Lung (tissue), 11 donors: ENCODE measurements at regions not wholly inside any gene's neighbourhood (a gene's known extent, or its start where the extent isn't known, plus 50 kb on each side); places are given as distances from the start of the nearest gene placed in this dataset.

ENCODE experiments used
- ATAC-seq: fragments of 200-7000 bp; cut with Tn5 transposase; one replicate; pipeline ENCODE4 v1.9.1; 2020; ENCODE audit warnings: moderate number of reproducible peaks; ENCODE audit not compliant: insufficient read depth, low FRiP score
- DNase-seq, 3 donors: peaks; one replicate each; pipeline ENCODE4 v3.0.0-alpha.2; 2013 to 2017
- H3K27ac ChIP-seq, 2 donors: one replicate each; pipeline ENCODE4 v1.5.1; 2013; ENCODE audit warnings: mild to moderate bottlenecking in 2 of 2, moderate library complexity in 2 of 2, control low read depth in 1 of 2, inconsistent platforms in 1 of 2, low read depth in 1 of 2, low read length in 1 of 2
- H3K27me3 ChIP-seq, 3 donors: one replicate each; pipeline ENCODE4 v1.5.1; 2013; ENCODE audit warnings: low read length in 2 of 3; ENCODE audit not compliant: control insufficient read depth in 3 of 3, insufficient read depth in 3 of 3
- H3K36me3 ChIP-seq, 4 donors: one replicate each; pipeline ENCODE4 v1.5.1; 2013; ENCODE audit warnings: low read length in 4 of 4, mild to moderate bottlenecking in 1 of 4, moderate library complexity in 1 of 4; ENCODE audit not compliant: control insufficient read depth in 4 of 4, insufficient read depth in 4 of 4
- H3K4me1 ChIP-seq, 5 donors: one replicate each; pipeline ENCODE4 v1.5.1; 2013; ENCODE audit warnings: low read length in 5 of 5, mild to moderate bottlenecking in 2 of 5, moderate library complexity in 1 of 5; ENCODE audit not compliant: control insufficient read depth in 5 of 5, insufficient read depth in 5 of 5
- H3K4me3 ChIP-seq: one replicate; pipeline ENCODE4 v1.5.1; 2013; ENCODE audit warnings: mild to moderate bottlenecking, control low read depth, moderate library complexity
- H3K9ac ChIP-seq, 2 donors: one replicate each; pipeline ENCODE4 v1.5.1; 2013; ENCODE audit warnings: low read length in 2 of 2, control low read depth in 1 of 2; ENCODE audit not compliant: insufficient read depth in 1 of 2
- H3K9me3 ChIP-seq, 4 donors: one replicate each; pipeline ENCODE4 v1.5.1; 2013; ENCODE audit warnings: low read length in 3 of 4, mild to moderate bottlenecking in 1 of 4, moderate library complexity in 1 of 4; ENCODE audit not compliant: control insufficient read depth in 4 of 4, insufficient read depth in 3 of 4
- WGBS, 2 donors: extraction: QIAGEN DNeasy Blood & Tissue Kit; methylation state at CpG; one replicate each; pipeline ENCODE4 v1.1.7; 2013; 5-methylcytosine and 5-hydroxymethylcytosine counted together
- TF ChIP-seq, protein P1 (sequence below): IDR thresholded peaks from 2 replicates; pipeline ENCODE4 v1.5.1; 2012; ENCODE audit warnings: mild to moderate bottlenecking; ENCODE audit errors: control extremely low read depth, extremely low read depth
- donor health status: control.
- donor health status: control.
- donor health status: Bipolar disorder and iron deficiency.
- donor health status: healthy.
- donor health status: DM: yes; HTN: yes; CAD: no.

DNA sequence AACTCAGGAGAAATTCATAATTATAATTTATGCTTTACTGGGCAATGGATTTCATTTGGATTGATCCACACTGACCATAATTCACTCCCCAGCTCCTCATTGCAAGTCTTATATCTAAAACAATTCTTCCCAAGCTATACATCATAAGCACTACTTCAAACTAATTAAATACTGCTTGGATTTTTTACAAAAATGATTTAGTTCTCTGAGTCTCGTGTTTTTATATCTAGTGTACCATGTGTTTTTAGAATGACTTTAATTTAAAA is 443.8 kb downstream of the GPAM start:
- WGBS, 2 donors: 67 to 74% methylated on average over 1 of the region's 1 CpG
- TF ChIP-seq, protein P1, sequence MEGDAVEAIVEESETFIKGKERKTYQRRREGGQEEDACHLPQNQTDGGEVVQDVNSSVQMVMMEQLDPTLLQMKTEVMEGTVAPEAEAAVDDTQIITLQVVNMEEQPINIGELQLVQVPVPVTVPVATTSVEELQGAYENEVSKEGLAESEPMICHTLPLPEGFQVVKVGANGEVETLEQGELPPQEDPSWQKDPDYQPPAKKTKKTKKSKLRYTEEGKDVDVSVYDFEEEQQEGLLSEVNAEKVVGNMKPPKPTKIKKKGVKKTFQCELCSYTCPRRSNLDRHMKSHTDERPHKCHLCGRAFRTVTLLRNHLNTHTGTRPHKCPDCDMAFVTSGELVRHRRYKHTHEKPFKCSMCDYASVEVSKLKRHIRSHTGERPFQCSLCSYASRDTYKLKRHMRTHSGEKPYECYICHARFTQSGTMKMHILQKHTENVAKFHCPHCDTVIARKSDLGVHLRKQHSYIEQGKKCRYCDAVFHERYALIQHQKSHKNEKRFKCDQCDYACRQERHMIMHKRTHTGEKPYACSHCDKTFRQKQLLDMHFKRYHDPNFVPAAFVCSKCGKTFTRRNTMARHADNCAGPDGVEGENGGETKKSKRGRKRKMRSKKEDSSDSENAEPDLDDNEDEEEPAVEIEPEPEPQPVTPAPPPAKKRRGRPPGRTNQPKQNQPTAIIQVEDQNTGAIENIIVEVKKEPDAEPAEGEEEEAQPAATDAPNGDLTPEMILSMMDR: no peak

DNA sequence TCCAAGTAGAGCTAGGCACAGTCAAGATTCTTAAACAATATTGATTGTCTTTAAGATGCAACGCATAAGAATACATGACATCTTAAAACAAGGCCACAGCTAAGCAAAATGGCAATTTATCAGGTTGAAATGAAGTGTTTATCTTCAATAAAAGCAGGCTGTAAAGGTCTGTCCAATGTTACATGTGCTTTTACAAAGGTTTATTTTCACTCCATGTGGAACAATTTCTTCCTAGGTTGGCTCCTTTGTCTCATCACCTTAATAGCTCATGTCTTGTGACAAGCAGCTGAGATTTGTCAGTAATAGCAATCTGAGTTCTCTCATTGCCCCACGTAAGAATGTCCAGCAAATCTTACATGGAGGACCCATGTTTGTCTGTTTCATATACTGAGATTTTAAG is 437.6 kb downstream of the GPAM start:
- TF ChIP-seq, protein P1: no peak
- no peaks in the 10 kb centered on the region for H3K4me1 ChIP-seq
- no peak overlapping the region for H3K4me3 ChIP-seq
- no peak overlapping the region for H3K9ac ChIP-seq
- peaks cover 0 to 2% (median 0%) of the 10 kb centered on the region in 4 donors for H3K9me3 ChIP-seq
- no peak for DNase-seq
- no peak overlapping the region for H3K27ac ChIP-seq
- H3K27me3 ChIP-seq: no peaks in the 10 kb centered on the region
- 65 to 83% methylated on average over 2 of the region's 2 CpGs for WGBS, 2 donors
- H3K36me3 ChIP-seq: no peaks in the 10 kb centered on the region
- ATAC-seq: no peak

More for the DNA sequence above, 443.8 kb downstream of the GPAM start:
- Histone ChIP-seq H3K4me3 (no peak overlapping the region), H3K9me3 (peaks cover 0 to 2% (median 0%) of the 10 kb centered on the region in 4 donors), H3K4me1 (no peaks in the 10 kb centered on the region), H3K9ac (no peak overlapping the region), H3K27ac (no peak overlapping the region), H3K36me3 (no peaks in the 10 kb centered on the region), H3K27me3 (no peaks in the 10 kb centered on the region)
- DNase-seq (no peak), ATAC-seq (no peak)

DNA sequence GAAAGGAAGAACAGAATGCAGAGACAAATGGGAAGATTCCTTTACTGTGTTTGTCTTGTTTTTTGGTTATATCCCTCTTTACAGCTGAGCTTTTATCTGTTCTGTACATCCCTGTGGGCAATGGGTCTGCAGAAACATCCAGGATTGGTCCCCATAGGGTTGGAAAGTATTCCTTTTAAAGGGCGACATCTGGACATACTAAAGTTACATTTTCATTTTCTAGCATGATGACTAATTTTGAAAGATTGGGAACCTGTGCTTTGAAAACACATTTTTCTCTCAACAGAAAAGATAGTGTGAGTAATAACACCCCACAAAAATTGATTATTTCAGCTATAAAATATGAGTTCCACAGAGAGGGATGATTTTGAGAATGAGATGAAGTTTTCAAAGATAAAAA is 435.8 kb downstream of the GPAM start:
- Histone ChIP-seq H3K9ac (no peak overlapping the region), H3K36me3 (no peaks in the 10 kb centered on the region), H3K27me3 (no peaks in the 10 kb centered on the region), H3K4me1 (no peaks in the 10 kb centered on the region), H3K27ac (no peak overlapping the region), H3K9me3 (peaks cover 0 to 2% (median 0%) of the 10 kb centered on the region in 4 donors), H3K4me3 (no peak overlapping the region)
- WGBS, 2 donors: 48 to 87% methylated on average over 1 of the region's 1 CpG
- ATAC-seq: no peak
- TF ChIP-seq, protein P1: no peak
- no peak for DNase-seq

DNA sequence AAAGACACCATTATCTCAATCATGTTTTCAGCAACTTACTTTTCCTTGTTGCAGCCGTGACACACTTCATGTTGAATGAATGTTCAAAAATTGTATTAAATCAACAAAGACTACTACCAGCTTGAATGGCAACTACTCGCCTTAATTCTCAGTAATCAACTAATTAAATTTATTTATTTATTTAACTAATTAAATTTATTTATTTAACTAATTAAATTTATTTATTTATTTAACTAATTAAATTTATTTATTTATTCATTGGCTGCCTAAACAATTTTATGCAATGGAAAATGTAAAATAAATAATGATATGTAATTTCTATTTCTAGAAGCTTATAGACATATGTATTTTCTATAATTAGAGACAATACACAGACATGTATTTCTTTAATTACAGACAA is 435.4 kb downstream of the GPAM start:
- ATAC-seq (no peak), DNase-seq (no peak)
- H3K4me3 ChIP-seq: no peak overlapping the region
- TF ChIP-seq, protein P1: no peak
- H3K36me3 ChIP-seq: no peaks in the 10 kb centered on the region
- no peak overlapping the region for H3K27ac ChIP-seq
- H3K4me1 ChIP-seq: no peaks in the 10 kb centered on the region
- peaks cover 0 to under 1% (median 0%) of the 10 kb centered on the region in 4 donors for H3K9me3 ChIP-seq
- H3K27me3 ChIP-seq: no peaks in the 10 kb centered on the region
- 78 to 87% methylated on average over 2 of the region's 2 CpGs for WGBS, 2 donors
- H3K9ac ChIP-seq: no peak overlapping the region
